ENCODE measurements at regions not wholly inside any gene's neighbourhood (a gene's known extent, or its start where the extent isn't known, plus 50 kb on each side); places are given as distances from the start of the nearest gene placed in this dataset.

DNA sequence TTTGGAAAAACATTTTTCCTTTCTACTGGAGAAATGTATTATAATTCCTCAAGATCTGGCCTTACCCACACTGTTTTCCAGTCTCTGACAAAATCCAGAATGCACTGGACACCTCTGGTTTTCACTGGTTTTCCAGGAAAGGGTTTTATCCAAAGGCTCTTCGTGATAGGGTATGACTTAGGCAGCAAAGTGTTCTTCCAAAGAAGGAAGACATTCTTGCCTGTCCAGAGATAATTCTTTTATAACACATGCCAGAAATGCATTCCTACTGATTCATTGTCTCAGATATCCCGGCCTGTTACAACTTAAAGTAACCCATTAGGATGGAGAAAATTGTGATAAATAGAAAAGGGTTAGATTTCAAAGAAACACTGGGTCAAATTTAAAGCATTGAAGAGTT is 2343.1 kb downstream of the PCDH7 start:
- H3K4me1 ChIP-seq (ENCODE audit: insufficient read depth, low read length) = no peaks in the 10 kb centered on the region
- H3K4me2 ChIP-seq (ENCODE audit: insufficient read depth, insufficient read length, low read length) = no peak overlapping the region
- no peaks in the 10 kb centered on the region for H3K79me2 ChIP-seq (ENCODE audit: insufficient read depth, low read length)
- peaks cover 3 to 4% of the 10 kb centered on the region in 2 experiments; a peak in 2 of 4 replicates for H3K4me1 Mint-ChIP-seq
- H4K5ac ChIP-seq (ENCODE audit: insufficient read length, low read depth, low read length) = no peak overlapping the region
- no peak overlapping the region for H3K18ac ChIP-seq (ENCODE audit: insufficient read length, low read depth, low read length)
- no peak overlapping the region for H2BK15ac ChIP-seq (ENCODE audit: low read depth, low read length)
- H3K27ac Mint-ChIP-seq = no peak overlapping the region
- H3K9me3 Mint-ChIP-seq = no peaks in the 10 kb centered on the region
- H3K9me3 ChIP-seq (ENCODE audit: control insufficient read depth, low read depth, low read length) = no peaks in the 10 kb centered on the region
- H2AFZ ChIP-seq (ENCODE audit: low read length) = no peak overlapping the region
- no peak overlapping the region for H3K4ac ChIP-seq (ENCODE audit: low read depth, low read length)
- H4K8ac ChIP-seq (replicated peaks; ENCODE audit: insufficient read length, low read depth, low read length) = no peak overlapping the region
- H2BK20ac ChIP-seq (ENCODE audit: low read depth, low read length, poor library complexity, severe bottlenecking) = no peak overlapping the region
- no peaks in the 10 kb centered on the region for H3K27me3 Mint-ChIP-seq (ENCODE audit: low read depth)
- DNase-seq = no peak
- TF ChIP-seq, protein P1, sequence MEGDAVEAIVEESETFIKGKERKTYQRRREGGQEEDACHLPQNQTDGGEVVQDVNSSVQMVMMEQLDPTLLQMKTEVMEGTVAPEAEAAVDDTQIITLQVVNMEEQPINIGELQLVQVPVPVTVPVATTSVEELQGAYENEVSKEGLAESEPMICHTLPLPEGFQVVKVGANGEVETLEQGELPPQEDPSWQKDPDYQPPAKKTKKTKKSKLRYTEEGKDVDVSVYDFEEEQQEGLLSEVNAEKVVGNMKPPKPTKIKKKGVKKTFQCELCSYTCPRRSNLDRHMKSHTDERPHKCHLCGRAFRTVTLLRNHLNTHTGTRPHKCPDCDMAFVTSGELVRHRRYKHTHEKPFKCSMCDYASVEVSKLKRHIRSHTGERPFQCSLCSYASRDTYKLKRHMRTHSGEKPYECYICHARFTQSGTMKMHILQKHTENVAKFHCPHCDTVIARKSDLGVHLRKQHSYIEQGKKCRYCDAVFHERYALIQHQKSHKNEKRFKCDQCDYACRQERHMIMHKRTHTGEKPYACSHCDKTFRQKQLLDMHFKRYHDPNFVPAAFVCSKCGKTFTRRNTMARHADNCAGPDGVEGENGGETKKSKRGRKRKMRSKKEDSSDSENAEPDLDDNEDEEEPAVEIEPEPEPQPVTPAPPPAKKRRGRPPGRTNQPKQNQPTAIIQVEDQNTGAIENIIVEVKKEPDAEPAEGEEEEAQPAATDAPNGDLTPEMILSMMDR (conservative IDR thresholded peaks at IDR 0.05) = no peak
- no peak overlapping the region for H2AK5ac ChIP-seq (ENCODE audit: insufficient read length, low read length)
- H2BK5ac ChIP-seq (ENCODE audit: insufficient read length, low read length) = no peak overlapping the region
- H3K79me1 ChIP-seq (ENCODE audit: insufficient read depth, low read depth, low read length, poor library complexity, severe bottlenecking) = no peaks in the 10 kb centered on the region
- H3T11ph ChIP-seq (ENCODE audit: low read length) = no peak overlapping the region
- no peaks in the 10 kb centered on the region for H3K36me3 Mint-ChIP-seq (ENCODE audit: insufficient read depth in 1 of 3, low read depth in 3 of 3)
- H3K9ac ChIP-seq (ENCODE audit: extremely low read depth, insufficient read length, low read length) = no peak overlapping the region
- no peak overlapping the region for H3K14ac ChIP-seq (ENCODE audit: insufficient read depth, low read length)
- H3K27ac ChIP-seq (ENCODE audit: insufficient read length, low read depth, low read length) = no peak overlapping the region
- H2BK12ac ChIP-seq (ENCODE audit: insufficient read length, low read depth, low read length) = no peak overlapping the region
- H3K23me2 ChIP-seq (ENCODE audit: insufficient read length, low read depth, low read length, poor library complexity, severe bottlenecking) = no peaks in the 10 kb centered on the region
- no peaks in the 10 kb centered on the region for H4K20me1 ChIP-seq (ENCODE audit: control insufficient read depth, insufficient read depth, insufficient read length)
- no peak overlapping the region for H3K4me3 Mint-ChIP-seq
- H3K23ac ChIP-seq (ENCODE audit: insufficient read length, low read depth, low read length) = no peak overlapping the region
- H3K56ac ChIP-seq (ENCODE audit: insufficient read length, low read depth, low read length) = no peak overlapping the region
- H4K91ac ChIP-seq (ENCODE audit: insufficient read length, low read depth, low read length) = no peak overlapping the region
- no peaks in the 10 kb centered on the region for H3K27me3 ChIP-seq (ENCODE audit: insufficient read depth, low read length)
- no CpG with 5 or more reads among the region's 2 CpGs for WGBS (ENCODE audit: extremely low coverage, insufficient read length, low lambda C conversion rate)
- no peak overlapping the region for H2BK120ac ChIP-seq (ENCODE audit: low read depth, low read length, poor library complexity, severe bottlenecking)

All from H9 (cell line).